ENCODE measurements at regions not wholly inside any gene's neighbourhood (a gene's known extent, or its start where the extent isn't known, plus 50 kb on each side); places are given as distances from the start of the nearest gene placed in this dataset.

GRCh38 chr5:20611620-20612019, 623.6 kb upstream of the CDH18 start:
- DNase-seq, result no peak

DNA sequence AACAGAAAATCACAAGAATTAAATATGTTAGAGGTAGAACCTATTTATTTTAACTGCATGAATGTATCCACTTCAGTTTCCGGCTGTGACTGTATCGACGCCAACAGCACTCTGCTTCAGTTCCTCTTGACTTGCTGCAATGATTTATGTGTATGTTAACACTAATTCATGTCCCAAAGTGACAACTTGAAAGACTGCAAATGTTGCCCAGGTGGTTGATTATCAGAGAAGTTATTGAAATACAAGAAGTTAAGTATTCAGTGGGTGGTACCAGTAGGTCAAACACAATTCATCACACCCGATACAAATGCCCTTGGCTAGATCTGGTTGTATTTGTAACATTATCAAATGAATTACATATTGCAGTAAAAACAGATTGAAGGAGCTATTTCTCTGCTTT, 622.7 kb upstream of the CDH18 start:
- no peak for DNase-seq

DNA sequence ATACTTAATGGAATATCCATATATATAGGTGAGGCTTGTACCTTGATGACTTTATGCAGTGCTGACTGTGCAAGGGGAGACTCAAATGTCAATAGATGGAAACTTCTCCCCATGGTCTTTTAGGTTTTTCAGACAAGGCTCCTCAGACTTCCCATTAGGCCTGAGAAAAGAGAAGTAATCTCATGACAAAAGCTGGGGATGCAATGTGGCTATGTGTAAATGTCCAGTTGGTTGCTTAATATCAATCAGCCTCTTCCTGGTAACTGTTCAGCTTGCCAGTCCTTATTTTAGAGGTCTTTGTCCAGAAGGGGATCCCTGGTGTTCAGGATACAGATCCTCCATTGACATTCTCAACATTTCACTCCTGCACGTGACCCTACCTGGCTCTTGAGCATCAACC, 621.1 kb upstream of the CDH18 start:
- DNase-seq, result no peak

DNA sequence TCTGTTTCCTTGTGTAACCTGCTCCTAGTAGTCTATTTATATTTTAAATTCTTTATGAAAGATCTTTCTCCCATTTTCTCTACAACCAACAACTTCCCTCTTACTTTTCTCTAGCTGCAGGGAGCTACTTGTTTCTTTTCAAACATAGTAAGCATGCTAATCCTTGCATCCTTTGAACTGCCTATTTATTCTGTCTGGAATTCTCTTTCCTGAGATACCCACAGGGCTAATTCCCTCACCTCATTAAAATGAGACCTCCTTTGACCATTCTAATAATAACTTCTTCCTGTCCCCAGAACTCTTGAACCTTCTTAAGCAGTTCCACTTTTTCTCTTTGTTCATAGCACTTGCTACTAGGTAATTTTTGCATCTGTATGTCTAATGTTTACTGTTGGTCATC, 620.6 kb upstream of the CDH18 start:
- DNase-seq, result no peak

- DNase-seq, result no peak
These were observed 617.9 kb upstream of the CDH18 start for GRCh38 chr5:20605732-20606525.

GRCh38 chr5:20604992-20605391, 617.0 kb upstream of the CDH18 start:
- no peak for DNase-seq

- DNase-seq, result no peak
These were observed 613.7 kb upstream of the CDH18 start for GRCh38 chr5:20601678-20602100.

- no peak for DNase-seq
These were observed 602.4 kb upstream of the CDH18 start for GRCh38 chr5:20590356-20590755.

DNA sequence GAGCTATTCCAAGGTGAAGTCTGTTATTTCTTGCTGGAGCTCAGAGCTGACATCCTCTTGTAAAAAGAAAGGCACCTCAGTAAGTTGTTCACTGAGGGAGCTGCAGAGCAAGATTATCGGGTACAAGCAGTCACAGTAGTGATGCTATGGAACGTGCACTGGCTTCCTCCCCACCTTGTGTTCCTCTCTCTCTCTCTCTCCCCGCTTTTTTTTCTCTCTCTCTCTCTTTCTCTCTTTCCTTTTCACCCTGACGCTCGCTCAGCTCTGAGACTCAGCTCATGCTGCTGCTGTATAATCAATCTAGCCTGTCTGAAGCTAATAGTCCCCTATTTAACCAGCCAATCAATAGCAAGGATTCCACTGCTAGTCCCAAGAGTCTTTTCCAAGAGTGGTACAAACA, 587.6 kb upstream of the CDH18 start:
- no peak for DNase-seq

DNA sequence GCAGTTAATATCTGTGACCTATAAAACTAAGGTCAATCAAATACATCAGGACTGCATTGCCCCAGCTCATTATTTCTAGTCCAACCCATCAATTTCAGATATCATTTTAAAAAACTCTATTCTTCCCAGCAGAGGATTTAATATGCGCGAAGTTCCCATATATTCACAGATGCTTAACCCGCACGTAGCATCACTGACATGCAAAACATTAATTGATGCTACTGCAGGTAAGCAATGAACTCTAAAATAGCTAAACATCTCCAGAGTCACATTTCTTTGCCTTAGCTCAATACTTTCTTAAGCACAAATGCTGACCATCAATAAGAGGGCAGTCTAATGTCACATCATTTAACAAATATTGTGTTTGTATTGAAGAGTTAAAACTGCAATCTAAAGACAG, 586.6 kb upstream of the CDH18 start:
- no peak for DNase-seq

GRCh38 chr5:20572614-20573013, 584.6 kb upstream of the CDH18 start:
- DNase-seq, result no peak

DNA sequence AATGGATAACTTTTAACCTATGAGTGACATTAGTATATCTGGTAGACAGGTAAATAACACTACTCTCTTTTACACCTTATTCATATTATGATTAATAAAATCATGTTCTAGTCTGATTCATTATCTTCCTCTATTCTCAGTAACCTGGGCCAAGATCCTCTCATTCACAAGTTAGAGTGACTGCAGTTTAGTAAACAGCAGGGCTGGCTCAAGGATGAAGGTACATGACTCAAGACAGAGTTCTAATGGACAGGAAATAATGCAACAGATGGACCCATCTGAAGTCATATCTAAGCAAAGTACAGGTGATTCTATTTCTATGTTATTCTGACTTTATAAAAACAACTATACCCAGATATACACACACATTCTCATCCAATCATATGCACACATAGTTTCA, 582.5 kb upstream of the CDH18 start:
- DNase-seq, result no peak

DNA sequence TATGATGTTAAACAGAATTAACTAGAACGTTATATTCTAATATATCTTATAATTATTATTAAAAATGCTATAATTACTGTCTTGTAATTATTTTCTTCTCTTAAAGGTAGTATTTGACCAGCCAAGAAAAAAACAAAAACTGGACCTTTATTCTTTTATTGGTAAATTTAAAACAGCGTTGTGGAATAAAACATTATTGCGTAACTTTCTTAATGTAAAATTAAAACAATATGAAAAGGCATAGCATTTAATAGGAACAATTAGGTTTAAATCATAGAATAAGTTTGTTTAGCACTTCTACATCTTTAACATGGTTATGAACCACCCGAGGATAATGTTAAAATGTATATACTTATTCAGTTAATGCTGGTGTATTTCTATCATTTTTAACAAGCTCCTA, 574.5 kb upstream of the CDH18 start:
- no peak for DNase-seq

- no peak for DNase-seq
These were observed 571.8 kb upstream of the CDH18 start for GRCh38 chr5:20559845-20560244.

DNA sequence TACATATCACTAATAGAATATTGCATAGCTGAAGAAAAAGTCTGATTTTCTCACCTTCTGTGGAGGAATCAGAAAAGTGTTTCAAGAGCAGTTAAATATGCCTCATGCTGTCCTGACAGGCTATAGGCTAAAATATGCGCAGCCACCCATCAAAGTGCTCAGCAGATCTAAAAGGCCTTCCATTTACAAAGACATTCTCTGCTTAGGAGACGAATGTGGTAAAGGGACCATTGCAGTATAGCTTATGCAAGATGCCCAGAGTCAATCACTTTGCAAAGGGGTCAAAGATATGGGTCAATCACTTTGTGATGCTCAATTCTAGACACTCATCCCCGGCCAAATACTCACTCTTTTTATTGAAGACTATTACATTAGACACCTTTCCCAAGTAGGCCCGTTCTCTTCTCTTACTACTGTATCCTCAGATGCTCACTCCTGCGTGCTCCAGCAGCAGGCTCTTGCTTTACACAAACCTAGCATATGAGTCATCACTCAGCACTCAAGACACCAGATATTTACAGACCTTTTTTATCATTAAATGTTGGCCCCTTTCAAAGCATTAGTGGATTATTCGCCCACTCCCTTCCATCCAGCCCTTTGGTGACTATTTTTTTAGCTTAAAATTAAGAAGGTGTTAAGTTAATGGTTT, 568.2 kb upstream of the CDH18 start:
- DNase-seq, result no peak

DNA sequence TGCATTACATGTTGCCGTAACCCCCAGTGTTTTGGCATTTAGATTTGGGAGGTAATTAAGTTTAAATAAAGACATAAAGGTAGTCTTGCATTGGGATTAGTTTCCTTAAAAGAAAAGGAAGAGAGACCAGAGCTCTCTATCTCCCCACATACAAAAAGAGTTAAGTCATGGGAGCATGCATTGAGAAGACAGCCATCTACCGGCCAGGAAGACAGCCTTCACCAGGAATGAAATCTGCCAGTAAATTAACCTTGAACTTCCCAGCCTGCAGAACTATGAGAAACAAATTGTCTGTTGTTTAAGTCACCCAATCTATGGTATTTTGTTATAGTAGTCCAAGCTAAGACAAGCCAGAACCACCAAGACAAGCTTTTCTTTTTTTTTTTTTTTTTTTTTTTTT, 567.0 kb upstream of the CDH18 start:
- no peak for DNase-seq

DNA sequence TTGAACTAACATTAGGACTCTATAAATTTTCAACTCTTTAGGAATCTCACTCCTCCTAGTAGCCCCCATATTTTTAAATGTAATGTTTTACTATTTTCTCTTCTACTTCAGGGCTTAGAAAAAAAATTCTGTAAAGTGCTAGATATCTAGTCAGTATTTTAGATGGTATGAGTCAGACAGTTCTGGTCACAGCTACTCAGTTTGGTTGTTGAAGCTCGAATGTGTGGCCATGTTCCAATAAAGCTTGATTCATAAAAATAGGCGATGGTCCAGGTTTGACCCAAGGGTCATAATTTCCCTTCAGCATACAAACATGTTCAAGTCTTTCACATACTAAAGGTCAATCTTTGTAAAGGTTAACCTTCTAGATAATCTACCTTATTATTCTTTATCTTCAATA, 566.0 kb upstream of the CDH18 start:
- DNase-seq, result no peak

- no peak for DNase-seq
These were observed 550.1 kb upstream of the CDH18 start for GRCh38 chr5:20537911-20538703.

DNA sequence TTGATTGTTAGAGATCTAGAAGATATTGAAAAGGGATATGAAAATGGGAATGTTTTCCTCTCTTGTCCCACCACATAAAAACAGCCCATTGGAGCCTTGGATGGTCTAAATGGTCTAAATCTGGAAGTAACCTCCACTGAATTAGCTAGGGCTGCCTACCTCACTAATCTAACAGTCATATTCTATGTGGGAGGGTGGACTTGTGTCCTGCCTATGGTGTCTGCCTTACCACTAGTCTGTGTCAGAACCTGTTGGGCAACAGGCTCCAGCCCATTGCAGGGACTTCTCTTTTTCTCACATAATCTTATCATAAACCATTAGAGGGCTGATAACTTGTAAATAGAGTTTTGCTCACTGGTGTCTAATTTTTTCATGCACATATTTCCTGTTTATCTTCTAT, 548.8 kb upstream of the CDH18 start:
- DNase-seq, result no peak

- DNase-seq, result no peak
These were observed 548.3 kb upstream of the CDH18 start for GRCh38 chr5:20536341-20536740.

- DNase-seq, result no peak
These were observed 540.5 kb upstream of the CDH18 start for GRCh38 chr5:20528471-20528870.

GRCh38 chr5:20524991-20525529, 537.1 kb upstream of the CDH18 start:
- DNase-seq, result no peak

- no peak for DNase-seq
These were observed 535.0 kb upstream of the CDH18 start for GRCh38 chr5:20522905-20523482.

All from CD4-positive, alpha-beta T cell treated with Interleukin-17A for 1 hour (primary cell).